ENCODE measurements at regions not wholly inside any gene's neighbourhood (a gene's known extent, or its start where the extent isn't known, plus 50 kb on each side); places are given as distances from the start of the nearest gene placed in this dataset.

GRCh38 chr7:54882694-54883093, 123.7 kb upstream of the SEC61G start:
- TF ChIP-seq CTCF (conservative IDR thresholded peaks at IDR 0.05), result no peak
- no peak for TF ChIP-seq ZFX (IDR thresholded peaks at IDR 0.05)

Measured in C4-2B (cell line).